Heart left ventricle (tissue), 16 donors: ENCODE measurements at regions not wholly inside any gene's neighbourhood (a gene's known extent, or its start where the extent isn't known, plus 50 kb on each side); places are given as distances from the start of the nearest gene placed in this dataset.

Experiments used
- ATAC-seq, 4 donors: fragments of 200-7000 bp; cut with Tn5 transposase; one replicate each; pipeline ENCODE4 v1.9.1; 2020 to 2022; ENCODE audit warnings: moderate library complexity in 4 of 4, mild to moderate bottlenecking in 3 of 4, moderate number of reproducible peaks in 1 of 4
- DNase-seq, 5 donors: peaks; one replicate each; pipeline ENCODE4 v3.0.0-alpha.2; 2020
- H3K27ac ChIP-seq, 12 donors: fragments of 200-600 bp; sonication (generic) in 4 of 12; one replicate each; pipeline versions ENCODE4 v1.5.0 to v1.8.0; 2016 to 2022; ENCODE audit warnings: mild to moderate bottlenecking in 2 of 12
- H3K27me3 ChIP-seq, 9 donors: fragments of 200-600 bp; sonication (generic) in 2 of 9; one replicate each; pipeline versions ENCODE4 v1.5.1 to v1.8.0; 2016 to 2022; ENCODE audit warnings: mild to moderate bottlenecking in 3 of 9
- H3K36me3 ChIP-seq, 9 donors: fragments of 200-600 bp; sonication (generic) in 2 of 9; one replicate each; pipeline versions ENCODE4 v1.5.0 to v1.8.0; 2018 to 2022; ENCODE audit warnings: mild to moderate bottlenecking in 2 of 9
- H3K4me1 ChIP-seq, 12 donors: fragments of 200-600 bp; sonication (generic) in 4 of 12; one replicate each; pipeline versions ENCODE4 v1.5.0 to v1.8.0; 2016 to 2022; ENCODE audit warnings: mild to moderate bottlenecking in 3 of 12
- H3K4me3 ChIP-seq, 12 donors: fragments of 200-600 bp; sonication (generic) in 4 of 12; one replicate each; pipeline versions ENCODE4 v1.5.0 to v1.8.0; 2017 to 2022; ENCODE audit warnings: mild to moderate bottlenecking in 9 of 12, moderate library complexity in 4 of 12
- H3K9me3 ChIP-seq, 12 donors: fragments of 200-600 bp; sonication (generic) in 4 of 12; one replicate each; pipeline versions ENCODE4 v1.5.0 to v1.8.0; 2016 to 2022; ENCODE audit warnings: mild to moderate bottlenecking in 1 of 12
- CTCF ChIP-seq, 12 donors: fragments of 200-600 bp; sonication (generic) in 4 of 12; IDR thresholded peaks; one replicate each; pipeline versions ENCODE4 v1.5.0 to v1.8.0; 2018 to 2022; ENCODE audit warnings: antibody characterized with exemption in 12 of 12, mild to moderate bottlenecking in 5 of 12
- POLR2A ChIP-seq, 2 donors: fragments of 450-650 bp; IDR thresholded peaks; one replicate each; pipeline ENCODE4 v1.6.1; 2017; ENCODE audit warnings: antibody characterized with exemption in 2 of 2, mild to moderate bottlenecking in 2 of 2, moderate library complexity in 2 of 2
- WGBS, 4 donors: extraction: QIAGEN DNeasy Blood & Tissue Kit in 2 of 4; methylation state at CpG; one replicate each; pipeline versions ENCODE4 v1.1.5 to v1.1.7; 2013 to 2018; 5-methylcytosine and 5-hydroxymethylcytosine counted together
- intact Hi-C, 10 donors: fragments of 100-400 bp; cut with DNase I; formaldehyde crosslinking; loops; one replicate each; pipeline versions ENCODE4 v1.11.1 to v1.14.2; 2022
- donor health status: ischemic (EF 13 %, LVEDD 7.1; RV severe dilation, severe dysfunction).
- donor health status: healthy with polysubstance abuse.
- donor health status: DM: no; HTN: yes; CAD: no.
- donor health status: DM: no; HTN: no; CAD: no.
- donor health status: ischemic (EF 25% LVEDD 6.9; RV normal size, moderate dysfunction).
- donor health status: ischemic (EF 25% LVEDD 5.7; RV mildly dilated, moderate dysfunction).
- donor health status: healthy.
- donor health status: DM: yes; HTN: yes; CAD: no.
- donor health status: ischemic (EF 35%, LVEDD 5.7; RV mildly dilated, moderate dysfunction).
- donor health status: nonischemic (EF 11% LVEDD 7.7; RV severe dilation, severe dysfunction).
- donor health status: DM: yes; HTN: yes; CAD: no.
- donor health status: PGD.
- donor health status: ischemic (EF 29% LVEDD 5.4; RV normal size, mild dysfunction).
- donor health status: nonischemic (EF 23%, LVEDD 6.1; RV moderate dilation, normal function).

DNA sequence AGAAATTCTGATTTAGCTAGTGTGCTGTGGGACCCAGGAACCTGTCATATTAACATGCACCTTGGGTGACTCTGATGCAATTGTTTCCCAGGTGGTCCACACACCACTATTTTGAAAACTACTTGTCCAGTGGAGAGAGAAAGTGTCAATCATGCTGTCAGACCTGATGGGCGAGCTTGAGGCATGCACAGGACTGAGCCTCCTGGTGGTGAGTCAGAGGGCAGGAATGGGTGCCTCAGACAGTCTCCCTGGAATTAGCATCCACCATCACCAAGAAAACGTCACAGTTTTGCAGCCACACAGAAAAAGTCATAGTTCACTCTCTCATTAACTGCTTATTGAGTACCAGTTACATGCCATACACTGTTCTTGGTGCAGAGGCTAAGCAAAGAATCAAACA is 181.8 kb upstream of the MAOA start:
- Histone ChIP-seq H3K36me3 (no peaks in the 10 kb centered on the region), H3K4me3 (no peak overlapping the region), H3K27ac (no peak overlapping the region), H3K27me3 (peaks cover 0 to 18% (median 0%) of the 10 kb centered on the region in 9 donors), H3K4me1 (no peaks in the 10 kb centered on the region), H3K9me3 (peaks cover 0 to 5% (median 0%) of the 10 kb centered on the region in 12 donors)
- WGBS, 4 donors = 28 to 66% (median 42%) methylated on average over 2 of the region's 2 CpGs
- intact Hi-C loops = no loop called here
- TF ChIP-seq CTCF (IDR thresholded peaks at IDR 0.05) (no peak), POLR2A (IDR thresholded peaks at IDR 0.05) (no peak)
- ATAC-seq = no peak
- DNase-seq = no peak

DNA sequence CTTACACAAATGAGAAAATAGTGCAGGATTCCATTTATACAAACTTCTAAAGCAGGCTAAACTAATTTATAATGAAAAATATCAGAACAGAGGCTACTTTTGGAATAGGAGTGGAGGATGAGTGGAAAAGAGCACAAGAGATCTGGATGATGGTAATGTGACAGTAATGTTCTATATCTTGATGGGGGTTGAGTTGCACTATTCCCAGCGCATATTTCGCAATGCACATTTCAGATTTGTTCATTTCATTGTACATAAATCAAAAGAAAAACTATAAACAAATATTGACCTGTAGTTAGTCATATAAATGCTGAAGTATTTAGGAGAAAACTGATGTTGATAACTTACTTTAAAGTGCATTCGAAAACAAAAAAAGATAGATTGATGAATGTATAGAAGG is 177.0 kb upstream of the MAOA start:
- WGBS, 4 donors = 89 to 96% (median 94%) methylated on average over 3 of the region's 3 CpGs
- Histone ChIP-seq H3K9me3 (no peaks in the 10 kb centered on the region), H3K27me3 (peaks cover 0 to 15% (median 0%) of the 10 kb centered on the region in 9 donors), H3K4me1 (no peaks in the 10 kb centered on the region), H3K4me3 (no peak overlapping the region), H3K36me3 (no peaks in the 10 kb centered on the region), H3K27ac (no peak overlapping the region)
- no peak for TF ChIP-seq POLR2A (IDR thresholded peaks at IDR 0.05)
- TF ChIP-seq CTCF (IDR thresholded peaks at IDR 0.05) = no peak
- ATAC-seq (no peak), DNase-seq (no peak)
- intact Hi-C loops = no loop called here

GRCh38 chrX:43479850-43480249 is 176.2 kb upstream of the MAOA start:
- DNase-seq = no peak
- intact Hi-C loops = no loop called here
- 51 to 64% (median 56%) methylated on average over 4 of the region's 4 CpGs for WGBS, 4 donors
- ATAC-seq = no peak
- H3K27me3 ChIP-seq = peaks cover 0 to 15% (median 0%) of the 10 kb centered on the region in 9 donors
- no peak for TF ChIP-seq CTCF (IDR thresholded peaks at IDR 0.05)
- TF ChIP-seq POLR2A (IDR thresholded peaks at IDR 0.05) = no peak
- H3K36me3 ChIP-seq = no peaks in the 10 kb centered on the region
- no peaks in the 10 kb centered on the region for H3K4me1 ChIP-seq
- no peak overlapping the region for H3K4me3 ChIP-seq
- no peak overlapping the region for H3K27ac ChIP-seq
- no peaks in the 10 kb centered on the region for H3K9me3 ChIP-seq

DNA sequence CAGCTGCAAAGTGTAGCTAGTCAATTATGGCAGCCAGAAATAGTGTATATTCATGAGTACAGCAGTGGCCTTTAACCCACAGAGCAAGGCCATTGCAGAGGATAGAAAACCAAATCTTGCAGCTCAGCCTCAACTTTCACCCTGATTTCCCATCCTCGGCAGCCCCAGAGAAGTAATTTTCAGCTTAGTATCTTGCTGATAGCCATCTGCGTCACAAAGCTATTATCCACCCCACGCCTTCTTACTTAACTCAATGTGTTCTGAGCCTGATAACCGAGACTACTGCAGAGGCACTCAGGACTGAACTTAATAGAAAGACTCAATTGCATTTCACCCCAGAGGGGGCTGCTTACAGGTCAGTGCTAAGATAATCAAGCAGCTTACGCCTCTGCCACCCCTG is 174.5 kb upstream of the MAOA start:
- intact Hi-C loops = no loop called here
- Histone ChIP-seq H3K36me3 (no peaks in the 10 kb centered on the region), H3K27me3 (peaks cover 0 to 15% (median 0%) of the 10 kb centered on the region in 9 donors), H3K4me1 (no peaks in the 10 kb centered on the region), H3K9me3 (no peaks in the 10 kb centered on the region), H3K4me3 (no peak overlapping the region), H3K27ac (no peak overlapping the region)
- WGBS, 4 donors = 61 to 72% (median 65%) methylated on average over 5 of the region's 5 CpGs
- no peak for ATAC-seq
- DNase-seq = no peak
- no peak for TF ChIP-seq POLR2A (IDR thresholded peaks at IDR 0.05)
- no peak for TF ChIP-seq CTCF (IDR thresholded peaks at IDR 0.05)
